Suppressor macrophage (primary cell): ENCODE measurements at regions not wholly inside any gene's neighbourhood (a gene's known extent, or its start where the extent isn't known, plus 50 kb on each side); places are given as distances from the start of the nearest gene placed in this dataset.

Source experiments
- DNase-seq, 4 experiments: peaks; one replicate each; pipeline ENCODE4 v3.0.0-alpha.2; 2020 to 2022

DNA sequence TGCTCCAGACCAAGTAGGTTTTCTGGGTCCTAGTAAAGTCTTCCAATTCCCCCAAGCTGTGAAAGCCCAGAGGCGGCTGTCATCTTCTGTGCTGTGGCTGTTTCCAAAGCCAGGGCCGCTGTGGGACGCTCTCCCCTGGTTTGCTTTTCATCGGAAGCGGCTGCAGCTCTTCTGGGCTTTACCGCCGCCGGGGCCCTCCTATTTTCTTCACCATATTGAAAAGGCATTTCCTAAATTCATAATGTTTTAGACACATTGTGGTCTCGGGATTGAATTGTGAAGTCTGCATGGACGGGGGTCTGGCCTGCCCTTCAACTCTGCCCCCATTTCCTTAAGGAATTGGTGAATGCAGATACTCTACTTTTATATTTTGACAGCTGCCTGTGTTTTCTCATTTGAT is 551.4 kb upstream of the MGMT start:
- no peak for DNase-seq

- no peak for DNase-seq
Observed at GRCh38 chr10:128916383-128916782, 550.7 kb upstream of the MGMT start.

GRCh38 chr10:128921389-128922022 is 545.5 kb upstream of the MGMT start:
- no peak for DNase-seq

GRCh38 chr10:128922172-128922571 is 544.9 kb upstream of the MGMT start:
- DNase-seq = no peak

DNA sequence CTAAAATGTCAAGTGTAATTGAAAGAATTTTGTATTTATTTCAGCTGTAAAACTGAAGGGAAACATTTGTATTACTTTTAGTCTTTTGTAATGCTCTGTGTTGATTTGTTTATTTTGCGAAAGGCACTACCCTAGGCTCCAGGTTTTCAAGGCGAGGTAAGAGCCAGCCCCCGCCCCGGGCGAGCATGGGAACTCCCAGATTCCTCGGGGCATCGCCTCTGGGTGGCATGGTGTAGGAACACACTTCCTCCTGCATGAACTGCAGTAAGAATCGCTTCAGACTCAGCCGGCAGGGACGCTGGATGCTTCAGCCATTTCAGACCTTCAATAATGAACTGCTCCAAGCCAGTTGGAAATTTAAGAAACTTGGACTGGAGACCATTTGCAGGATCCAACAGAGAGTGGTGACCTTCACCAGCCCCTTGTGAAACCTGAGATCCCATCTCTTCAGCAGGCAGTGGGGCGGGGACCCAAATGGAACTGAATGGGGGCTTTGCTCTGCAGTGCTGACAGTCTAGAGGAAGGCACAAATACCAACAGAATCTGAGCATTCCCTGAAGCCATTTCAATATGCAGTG is 544.3 kb upstream of the MGMT start:
- no peak for DNase-seq

GRCh38 chr10:128924918-128925317 is 542.1 kb upstream of the MGMT start:
- no peak for DNase-seq

DNA sequence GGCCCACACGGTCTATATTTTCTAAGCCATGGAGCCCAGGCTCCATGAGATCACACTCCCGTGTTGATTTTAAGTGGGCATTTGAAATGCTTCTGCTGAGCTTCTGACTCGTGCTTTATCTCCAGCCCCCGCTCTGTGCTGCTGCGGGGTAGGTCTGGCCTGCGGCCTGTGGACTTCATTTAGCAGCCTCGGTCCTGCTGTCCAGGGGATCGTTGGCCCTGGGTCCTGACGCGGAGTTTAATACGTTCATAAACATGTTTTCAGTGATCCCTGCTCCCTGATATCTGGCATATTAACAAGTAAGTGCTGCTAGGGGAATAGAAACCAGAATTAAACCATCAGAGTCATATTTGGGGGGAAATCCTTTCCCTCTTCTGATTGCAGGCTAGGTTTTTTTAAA is 540.3 kb upstream of the MGMT start:
- no peak for DNase-seq

DNA sequence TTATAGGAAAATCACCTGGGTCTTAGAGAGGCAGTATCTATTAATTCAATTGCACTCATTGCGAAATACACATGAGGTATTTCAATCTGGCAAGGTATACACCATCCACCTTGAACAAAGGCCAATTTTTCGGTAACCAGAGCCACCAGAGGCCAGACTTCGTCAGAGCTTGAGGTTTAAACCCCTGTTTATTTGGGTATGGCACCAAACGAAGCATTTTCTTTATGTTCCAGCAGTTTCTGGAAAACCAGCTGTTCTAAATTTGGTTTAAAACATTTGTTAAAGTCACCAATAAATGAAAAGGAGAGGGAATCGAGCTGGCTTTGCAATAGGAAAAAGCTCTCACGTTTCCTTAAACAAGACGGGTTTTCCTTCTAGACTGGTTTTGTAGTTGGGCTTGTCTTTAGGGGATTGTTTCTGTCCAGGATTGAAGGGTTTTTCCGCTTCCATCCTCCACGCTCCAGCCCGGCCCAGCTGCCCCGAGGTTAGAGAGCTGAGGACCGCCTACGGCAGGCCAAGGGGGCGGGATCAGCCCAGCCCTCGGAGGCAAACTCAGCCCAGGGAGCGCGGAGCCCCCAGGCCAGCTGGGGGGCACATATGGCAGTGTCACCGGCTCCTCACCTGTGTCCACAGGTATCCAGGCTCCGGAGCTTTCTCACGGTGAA is 539.4 kb upstream of the MGMT start:
- DNase-seq = no peak

DNA sequence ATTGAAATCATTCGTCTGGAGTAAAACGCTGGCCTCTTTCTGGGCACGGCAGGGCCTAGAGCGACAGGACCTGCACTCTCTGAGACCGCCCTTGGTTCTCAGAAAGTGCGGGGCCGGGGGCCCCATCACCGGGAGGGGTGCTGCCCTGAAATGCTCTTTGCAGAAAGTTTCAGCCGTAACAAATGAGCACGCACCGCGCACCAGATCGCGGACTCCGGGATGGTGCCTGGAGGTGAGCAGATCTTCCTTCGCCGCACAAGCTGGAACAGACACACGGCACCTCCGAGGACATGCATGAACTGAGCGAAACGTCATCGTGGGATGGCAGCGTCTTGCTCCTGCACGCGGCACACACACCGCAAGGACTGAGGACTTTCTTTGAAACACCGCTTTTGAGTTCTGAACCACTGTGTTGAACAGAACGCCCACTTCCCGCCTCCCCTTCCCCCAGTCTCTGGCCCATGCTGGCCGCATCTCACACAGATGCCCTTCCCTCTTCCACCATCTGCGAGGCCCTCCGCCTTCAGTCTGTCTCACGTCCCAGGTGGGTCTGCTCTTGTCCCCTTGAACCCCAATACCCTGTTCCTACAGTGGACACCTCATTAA is 538.7 kb upstream of the MGMT start:
- no peak for DNase-seq

DNA sequence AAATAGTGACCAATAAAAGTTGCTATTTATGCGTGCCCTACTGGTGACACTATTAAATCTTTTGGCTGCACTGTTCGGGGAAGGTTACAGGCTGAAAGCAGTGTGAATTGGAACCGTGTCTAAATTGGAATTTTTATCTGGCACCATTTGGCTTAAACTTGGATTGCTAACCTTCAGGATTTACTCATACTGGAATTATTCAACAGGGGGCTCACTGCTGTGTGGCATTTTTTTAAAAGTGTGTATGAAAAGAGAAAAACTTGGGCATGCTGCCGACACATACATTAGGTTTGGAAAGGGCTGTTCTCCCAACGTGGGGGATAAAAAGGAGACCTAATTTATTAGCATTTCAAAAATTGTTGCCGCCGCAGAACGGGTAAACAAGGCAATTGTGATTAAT is 537.9 kb upstream of the MGMT start:
- no peak for DNase-seq

DNA sequence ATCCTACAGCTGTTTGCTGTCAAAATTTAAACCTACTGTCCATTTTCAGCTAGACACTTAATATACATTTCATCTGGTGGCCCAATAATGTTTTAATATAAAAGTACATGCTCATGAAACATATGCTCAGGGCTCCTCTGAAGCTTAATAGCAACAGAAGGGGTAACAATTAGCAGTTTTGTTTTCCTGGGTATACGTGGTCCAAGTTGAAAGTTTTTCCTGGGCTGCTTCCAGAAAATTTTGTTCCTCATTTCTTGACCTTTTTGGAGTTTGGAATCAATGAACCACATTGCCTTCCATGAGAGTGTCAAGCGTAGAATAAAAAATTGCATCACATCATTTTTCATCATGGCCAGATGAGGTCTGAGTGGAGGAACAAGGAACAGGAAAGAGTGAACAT is 537.3 kb upstream of the MGMT start:
- no peak for DNase-seq

GRCh38 chr10:128930515-128930914 is 536.5 kb upstream of the MGMT start:
- no peak for DNase-seq

DNA sequence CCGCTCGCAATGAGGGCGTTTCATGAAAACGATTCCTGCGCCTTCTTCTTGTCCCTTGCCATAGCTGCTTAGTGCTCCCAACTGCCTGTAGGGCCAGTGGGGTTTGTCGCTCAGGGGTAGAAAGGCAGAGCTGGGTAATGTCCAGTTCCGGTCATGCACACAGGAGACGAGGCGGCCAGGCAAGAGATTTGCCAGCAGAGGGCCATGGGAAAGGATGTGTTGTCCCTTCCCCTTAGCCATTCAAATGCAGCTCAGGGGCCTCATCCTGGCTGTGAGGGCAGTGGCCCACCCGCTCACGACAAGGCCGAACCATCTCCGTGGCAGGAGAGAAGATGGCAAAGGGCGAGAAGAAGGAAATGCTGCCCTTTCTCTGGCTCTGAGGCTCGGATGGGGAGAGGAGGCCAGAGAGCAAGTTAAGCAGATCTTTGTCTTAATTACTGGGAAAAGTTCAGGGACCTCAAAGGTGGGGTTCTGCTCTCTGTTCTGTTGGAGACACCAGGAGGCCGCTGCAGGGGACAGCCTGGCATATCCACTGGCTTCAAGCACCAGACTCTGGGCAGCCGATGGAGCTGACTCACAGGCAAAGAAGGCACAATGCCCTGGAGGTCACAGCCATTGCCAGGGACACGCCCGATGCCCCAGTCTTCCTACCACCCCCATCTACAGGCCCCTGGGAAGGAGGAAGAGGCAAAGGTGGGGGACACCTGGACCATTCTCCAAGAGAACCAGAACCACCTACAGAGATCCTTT is 534.8 kb upstream of the MGMT start:
- DNase-seq = no peak

- DNase-seq = no peak
Observed at GRCh38 chr10:128934492-128934891, 532.5 kb upstream of the MGMT start.

- no peak for DNase-seq
Observed at GRCh38 chr10:128936392-128936791, 530.6 kb upstream of the MGMT start.

GRCh38 chr10:128938558-128938957 is 528.5 kb upstream of the MGMT start:
- no peak for DNase-seq

- no peak for DNase-seq
Observed at GRCh38 chr10:128940081-128940480, 527.0 kb upstream of the MGMT start.

DNA sequence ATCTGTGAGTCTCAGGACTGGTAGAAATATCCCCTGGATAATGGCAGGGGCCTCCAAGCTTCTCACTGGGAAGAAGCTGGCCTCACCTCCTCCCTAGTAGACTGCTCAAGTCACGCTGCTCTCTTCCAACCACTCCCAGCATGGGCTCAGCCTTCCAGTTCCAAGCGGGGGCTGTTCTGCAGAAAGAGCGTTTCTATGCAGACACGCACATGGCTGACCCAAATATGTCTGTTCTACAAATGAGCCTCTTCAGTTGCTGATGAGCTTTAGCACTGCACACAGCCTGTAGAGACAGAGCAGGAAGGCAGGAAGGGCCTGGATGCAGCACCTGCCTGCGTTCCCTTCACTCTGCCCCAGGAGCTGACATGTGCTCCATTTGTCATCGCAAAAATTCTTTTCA is 523.9 kb upstream of the MGMT start:
- DNase-seq = no peak

GRCh38 chr10:128945398-128945797 is 521.6 kb upstream of the MGMT start:
- DNase-seq = no peak

DNA sequence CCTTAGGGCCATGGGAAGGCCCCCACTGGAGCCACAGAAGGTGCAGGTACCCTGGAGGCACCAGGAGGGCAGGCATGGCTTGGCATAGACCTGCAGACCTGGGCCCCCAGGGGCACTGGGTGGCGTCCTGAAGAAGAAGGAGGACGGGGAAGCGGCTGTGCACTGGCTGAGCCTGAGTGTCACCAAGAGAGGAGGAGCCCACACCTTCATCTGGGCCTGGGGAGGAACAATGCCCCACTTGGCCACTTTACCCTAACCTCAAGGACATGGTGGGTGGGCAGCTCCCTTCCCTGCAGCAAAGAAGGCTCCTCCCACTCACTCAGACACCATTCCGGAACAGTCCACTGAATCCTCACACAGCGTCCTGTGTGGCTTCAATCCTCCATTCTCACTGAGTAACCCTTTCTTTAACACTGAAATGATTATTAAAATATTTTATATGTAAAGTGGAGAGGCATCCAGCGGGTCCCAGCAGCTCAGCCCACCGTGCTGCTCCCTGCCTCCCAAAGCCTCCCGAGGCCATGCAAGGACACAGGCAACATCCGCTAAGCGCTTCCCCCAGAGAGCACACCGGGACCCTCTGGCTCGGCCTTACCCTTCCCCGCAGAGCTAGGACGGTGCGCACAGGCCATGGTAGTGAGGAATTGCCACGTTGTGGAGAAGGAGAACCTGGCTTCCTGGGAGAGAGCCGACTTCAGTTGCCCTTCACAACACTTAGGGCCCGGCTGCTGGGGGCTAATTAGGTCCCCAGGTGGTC is 516.7 kb upstream of the MGMT start:
- no peak for DNase-seq

DNA sequence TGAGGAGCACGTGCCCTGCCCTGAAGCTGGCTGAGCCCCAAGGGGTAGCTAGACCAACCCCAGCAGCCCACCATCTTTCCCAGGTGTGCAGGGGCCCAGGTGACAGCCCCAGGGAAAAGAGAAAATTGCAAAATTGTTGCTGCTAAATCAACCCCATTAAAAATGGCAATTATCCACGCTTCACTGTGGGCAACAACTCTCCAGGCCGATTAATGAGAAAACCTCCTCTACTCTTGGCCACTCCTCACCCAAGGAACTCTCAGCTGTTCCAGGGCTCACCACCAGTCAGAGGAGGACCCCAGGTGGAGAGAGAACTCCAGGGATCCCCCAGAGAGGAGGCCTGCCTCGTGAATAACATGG is 516.1 kb upstream of the MGMT start:
- no peak for DNase-seq

- DNase-seq = no peak
Observed at GRCh38 chr10:128952856-128953255, 514.2 kb upstream of the MGMT start.

- no peak for DNase-seq
Observed at GRCh38 chr10:128956149-128956548, 510.9 kb upstream of the MGMT start.
